ENCODE measurements at regions not wholly inside any gene's neighbourhood (a gene's known extent, or its start where the extent isn't known, plus 50 kb on each side); places are given as distances from the start of the nearest gene placed in this dataset.

GRCh38 chr16:73683804-73684203 lies 612.8 kb upstream of the PSMD7 start:
- TF ChIP-seq REST (IDR thresholded peaks at IDR 0.05; ENCODE audit: low read depth) (no peak), POLR2A (IDR thresholded peaks at IDR 0.05; ENCODE audit: borderline replicate concordance, extremely low read depth, insufficient read depth, insufficient read length) (no peak), POLR2AphosphoS5 (IDR thresholded peaks at IDR 0.05; ENCODE audit: low read depth, low read length) (no peak), EZH2 (IDR thresholded peaks at IDR 0.05) (no peak), CTCF (IDR thresholded peaks at IDR 0.05 in 2 of 3, conservative IDR thresholded peaks at IDR 0.05 in 1 of 3; ENCODE audit: borderline replicate concordance in 1 of 3, insufficient read depth in 1 of 3, low read depth in 2 of 3, low read length in 2 of 3) (no peak), YY1 (IDR thresholded peaks at IDR 0.05; ENCODE audit: extremely low read depth, insufficient replicate concordance, low read depth, low read length) (no peak), ELF1 (IDR thresholded peaks at IDR 0.05; ENCODE audit: borderline replicate concordance, low read depth) (no peak), ZNF274 (IDR thresholded peaks at IDR 0.05; ENCODE audit: low read depth, low read length) (no peak), ZFX (IDR thresholded peaks at IDR 0.05) (no peak), CEBPB (IDR thresholded peaks at IDR 0.05; ENCODE audit: low read depth) (no peak), SP1 (IDR thresholded peaks at IDR 0.05; ENCODE audit: low read depth) (no peak)
